Keratinocyte (primary cell): ENCODE measurements at regions not wholly inside any gene's neighbourhood (a gene's known extent, or its start where the extent isn't known, plus 50 kb on each side); places are given as distances from the start of the nearest gene placed in this dataset.

Experiments
- DNase-seq: peaks from one replicate; pipeline ENCODE4 v3.0.0-alpha.2; 2011; ENCODE audit warnings: low read depth, missing footprints, low spot score
- FAIRE-seq: peaks from 2 replicates; lab custom pipeline; 2011; peaks lifted over from hg19 to GRCh38; lab: Jason Lieb, UNC
- H2AFZ ChIP-seq: 2 replicates; pipeline ENCODE4 v1.6.0; 2012; ENCODE audit warnings: low read length, control low read depth, inconsistent platforms; ENCODE audit not compliant: control insufficient read depth
- H3K27ac ChIP-seq: 2 replicates; pipeline ENCODE4 v1.5.1; 2011; ENCODE audit warnings: low read length; ENCODE audit not compliant: control insufficient read depth, insufficient read depth
- H3K27me3 ChIP-seq: 3 replicates; pipeline ENCODE4 v1.6.0; 2011; ENCODE audit warnings: low read length; ENCODE audit not compliant: control insufficient read depth, insufficient read depth; ENCODE audit errors: extremely low read depth
- H3K36me3 ChIP-seq, 2 experiments: 2 replicates in 1 of 2; 3 replicates in 1 of 2; pipeline ENCODE4 v1.5.1; 2011; ENCODE audit warnings: low read length in 2 of 2, mild to moderate bottlenecking in 1 of 2; ENCODE audit not compliant: control insufficient read depth in 2 of 2, insufficient read depth in 2 of 2; ENCODE audit errors: extremely low read depth in 1 of 2
- H3K4me1 ChIP-seq: 3 replicates; pipeline ENCODE4 v1.5.1; 2011; ENCODE audit warnings: low read length; ENCODE audit not compliant: control insufficient read depth, insufficient read depth; ENCODE audit errors: extremely low read depth
- H3K4me2 ChIP-seq: 3 replicates; pipeline ENCODE4 v1.6.0; 2011; ENCODE audit warnings: low read depth, low read length; ENCODE audit not compliant: control insufficient read depth, insufficient read depth; ENCODE audit errors: extremely low read depth
- H3K4me3 ChIP-seq, 3 experiments: fragments of 200-600 bp in 1 of 3; sonication (generic) in 1 of 3; 2 replicates in 2 of 3; 3 replicates in 1 of 3; pipeline ENCODE4 v1.5.1; 2011 to 2016; ENCODE audit warnings: low read length in 3 of 3, mild to moderate bottlenecking in 3 of 3, control low read depth in 2 of 3, inconsistent platforms in 1 of 3, low read depth in 1 of 3, mixed read lengths in 1 of 3, mixed run types in 1 of 3, moderate library complexity in 1 of 3; ENCODE audit not compliant: control insufficient read depth in 2 of 3, insufficient read depth in 2 of 3; ENCODE audit errors: extremely low read depth in 1 of 3
- H3K79me2 ChIP-seq: 2 replicates; pipeline ENCODE4 v1.6.0; 2012; ENCODE audit warnings: low read length; ENCODE audit not compliant: control insufficient read depth, insufficient read depth
- H3K9ac ChIP-seq: 3 replicates; pipeline ENCODE4 v1.6.0; 2011; ENCODE audit warnings: low read length; ENCODE audit not compliant: control insufficient read depth, insufficient read depth; ENCODE audit errors: extremely low read depth
- H3K9me1 ChIP-seq: 3 replicates; pipeline ENCODE4 v1.6.0; 2011; ENCODE audit warnings: low read length; ENCODE audit not compliant: control insufficient read depth, insufficient read depth; ENCODE audit errors: extremely low read depth
- H3K9me3 ChIP-seq: 2 replicates; pipeline ENCODE4 v1.5.1; 2012; ENCODE audit warnings: low read depth, low read length; ENCODE audit not compliant: control insufficient read depth
- H4K20me1 ChIP-seq: 3 replicates; pipeline ENCODE4 v1.6.0; 2011; ENCODE audit warnings: low read length; ENCODE audit not compliant: control insufficient read depth, insufficient read depth; ENCODE audit errors: extremely low read depth
- EZH2 ChIP-seq: IDR thresholded peaks from one replicate; pipeline ENCODE4 v1.6.1; 2012; ENCODE audit warnings: inconsistent platforms, mild to moderate bottlenecking, low read length, moderate library complexity
- dilution Hi-C: fragments of 300-500 bp; cut with MboI; formaldehyde crosslinking; loops from one replicate; pipeline ENCODE4 v1.7.0; 2020; ENCODE audit warnings: low sequenced_read_pairs; ENCODE audit not compliant: extremely low pct_ligation_motif_present
- TF ChIP-seq, protein P1 (sequence below), 3 experiments: IDR thresholded peaks in 1 of 3; conservative IDR thresholded peaks in 1 of 3; optimal IDR thresholded peaks in 1 of 3; 2 replicates in 2 of 3; 3 replicates in 1 of 3; pipeline versions ENCODE3 to v1.5.1; 2011; ENCODE audit warnings: low read length in 3 of 3, mild to moderate bottlenecking in 3 of 3, moderate library complexity in 2 of 3, control low read depth in 1 of 3, inconsistent platforms in 1 of 3; ENCODE audit not compliant: insufficient read depth in 2 of 3; ENCODE audit errors: extremely low read depth in 1 of 3

DNA sequence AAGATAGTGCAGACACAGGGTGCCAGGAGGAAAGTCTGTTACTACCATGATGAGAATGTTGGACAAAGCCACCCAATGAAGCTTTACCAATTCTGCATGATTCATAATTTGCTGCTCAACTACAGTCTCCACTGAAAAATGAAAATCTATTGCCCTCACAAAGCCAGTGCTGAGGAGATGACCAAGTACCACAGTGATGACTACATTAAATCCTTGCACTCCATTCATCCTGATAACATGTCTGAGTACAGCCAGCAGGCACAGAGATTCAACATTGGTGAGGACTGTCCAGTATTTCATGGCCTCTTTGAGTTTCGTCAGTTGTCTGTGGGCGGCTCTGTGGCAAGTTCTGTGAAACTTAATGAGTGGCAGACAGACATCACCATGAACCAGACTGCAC lies 144.0 kb downstream of the PLCE1 start:
- Histone ChIP-seq H4K20me1 (no peaks in the 10 kb centered on the region), H3K4me3 (no peak overlapping the region), H3K27me3 (no peaks in the 10 kb centered on the region), H3K4me1 (no peaks in the 10 kb centered on the region), H3K9ac (no peak overlapping the region), H3K27ac (no peak overlapping the region), H3K9me3 (no peaks in the 10 kb centered on the region), H3K9me1 (no peaks in the 10 kb centered on the region), H2AFZ (no peak overlapping the region), H3K4me2 (no peak overlapping the region), H3K79me2 (no peaks in the 10 kb centered on the region), H3K36me3 (no peaks in the 10 kb centered on the region)
- no peak for TF ChIP-seq EZH2
- TF ChIP-seq, protein P1, sequence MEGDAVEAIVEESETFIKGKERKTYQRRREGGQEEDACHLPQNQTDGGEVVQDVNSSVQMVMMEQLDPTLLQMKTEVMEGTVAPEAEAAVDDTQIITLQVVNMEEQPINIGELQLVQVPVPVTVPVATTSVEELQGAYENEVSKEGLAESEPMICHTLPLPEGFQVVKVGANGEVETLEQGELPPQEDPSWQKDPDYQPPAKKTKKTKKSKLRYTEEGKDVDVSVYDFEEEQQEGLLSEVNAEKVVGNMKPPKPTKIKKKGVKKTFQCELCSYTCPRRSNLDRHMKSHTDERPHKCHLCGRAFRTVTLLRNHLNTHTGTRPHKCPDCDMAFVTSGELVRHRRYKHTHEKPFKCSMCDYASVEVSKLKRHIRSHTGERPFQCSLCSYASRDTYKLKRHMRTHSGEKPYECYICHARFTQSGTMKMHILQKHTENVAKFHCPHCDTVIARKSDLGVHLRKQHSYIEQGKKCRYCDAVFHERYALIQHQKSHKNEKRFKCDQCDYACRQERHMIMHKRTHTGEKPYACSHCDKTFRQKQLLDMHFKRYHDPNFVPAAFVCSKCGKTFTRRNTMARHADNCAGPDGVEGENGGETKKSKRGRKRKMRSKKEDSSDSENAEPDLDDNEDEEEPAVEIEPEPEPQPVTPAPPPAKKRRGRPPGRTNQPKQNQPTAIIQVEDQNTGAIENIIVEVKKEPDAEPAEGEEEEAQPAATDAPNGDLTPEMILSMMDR (optimal IDR thresholded peaks at IDR 0.05 in 1 of 3, IDR thresholded peaks at IDR 0.05 in 1 of 3, conservative IDR thresholded peaks at IDR 0.05 in 1 of 3; ENCODE audit: extremely low read depth in 1 of 3, insufficient read depth in 2 of 3, low read length in 3 of 3) = no peak
- dilution Hi-C loops = no loop called here
- DNase-seq (no peak), FAIRE-seq (no peak)

DNA sequence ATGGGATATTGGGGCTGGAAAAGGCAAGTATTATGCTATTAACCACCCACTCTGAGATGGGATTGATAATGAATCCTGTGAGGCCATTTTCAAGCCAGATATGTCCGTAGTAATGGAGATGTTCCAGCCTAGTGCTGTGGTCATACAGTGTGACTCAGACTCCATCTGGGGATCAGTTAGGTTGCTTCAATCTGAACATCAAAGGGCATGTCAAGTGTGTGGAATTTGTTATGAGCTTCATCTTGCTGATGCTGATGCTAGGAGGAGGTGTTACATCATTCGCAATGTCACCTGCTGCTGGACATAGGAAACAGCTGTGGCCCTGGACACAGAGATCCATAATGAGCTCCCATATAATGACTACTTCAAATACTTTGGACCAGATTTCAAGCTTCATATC lies 144.7 kb downstream of the PLCE1 start:
- no peak overlapping the region for H2AFZ ChIP-seq
- no peaks in the 10 kb centered on the region for H3K79me2 ChIP-seq
- no peaks in the 10 kb centered on the region for H3K9me3 ChIP-seq
- no peaks in the 10 kb centered on the region for H3K4me1 ChIP-seq
- H3K9ac ChIP-seq = no peak overlapping the region
- no peaks in the 10 kb centered on the region for H3K36me3 ChIP-seq
- H3K9me1 ChIP-seq = no peaks in the 10 kb centered on the region
- no peak for TF ChIP-seq EZH2
- TF ChIP-seq, protein P1 (optimal IDR thresholded peaks at IDR 0.05 in 1 of 3, IDR thresholded peaks at IDR 0.05 in 1 of 3, conservative IDR thresholded peaks at IDR 0.05 in 1 of 3; ENCODE audit: extremely low read depth in 1 of 3, insufficient read depth in 2 of 3, low read length in 3 of 3) = no peak
- FAIRE-seq (no peak), DNase-seq (no peak)
- H3K27me3 ChIP-seq = no peaks in the 10 kb centered on the region
- H3K27ac ChIP-seq = no peak overlapping the region
- H3K4me3 ChIP-seq = no peak overlapping the region
- H3K4me2 ChIP-seq = no peak overlapping the region
- H4K20me1 ChIP-seq = no peaks in the 10 kb centered on the region
- dilution Hi-C loops = no loop called here
